Chondrocyte (in vitro differentiated cells): ENCODE measurements at regions not wholly inside any gene's neighbourhood (a gene's known extent, or its start where the extent isn't known, plus 50 kb on each side); places are given as distances from the start of the nearest gene placed in this dataset.

ENCODE experiments used
- DNase-seq: peaks from one replicate; pipeline ENCODE4 v3.0.0; 2021; ENCODE audit warnings: mixed read lengths, low spot score
- H3K27ac Mint-ChIP-seq: one replicate; pipeline ENCODE4 v1.8.0; 2021; ENCODE audit warnings: mild to moderate bottlenecking, moderate library complexity, mixed read lengths; ENCODE audit not compliant: unreplicated experiment
- H3K27me3 Mint-ChIP-seq: 2 replicates; pipeline ENCODE4 v1.8.0; 2021; ENCODE audit warnings: low read depth, mixed read lengths
- H3K36me3 Mint-ChIP-seq: 2 replicates; pipeline ENCODE4 v1.8.0; 2021; ENCODE audit warnings: low read depth, mixed read lengths
- H3K4me1 Mint-ChIP-seq: 2 replicates; pipeline ENCODE4 v1.8.0; 2021; ENCODE audit warnings: low read depth, mild to moderate bottlenecking, mixed read lengths
- H3K4me3 Mint-ChIP-seq: one replicate; pipeline ENCODE4 v1.8.0; 2021; ENCODE audit warnings: mild to moderate bottlenecking, moderate library complexity, mixed read lengths; ENCODE audit not compliant: unreplicated experiment
- H3K9me3 Mint-ChIP-seq: 2 replicates; pipeline ENCODE4 v1.8.0; 2021; ENCODE audit warnings: low read depth, mixed read lengths
- TF ChIP-seq, protein P1 (sequence below): fragments of 200-600 bp; sonication (generic); IDR thresholded peaks from 2 replicates; pipeline ENCODE4 v1.5.0; 2021; ENCODE audit warnings: antibody characterized with exemption, mild to moderate bottlenecking, moderate library complexity

DNA sequence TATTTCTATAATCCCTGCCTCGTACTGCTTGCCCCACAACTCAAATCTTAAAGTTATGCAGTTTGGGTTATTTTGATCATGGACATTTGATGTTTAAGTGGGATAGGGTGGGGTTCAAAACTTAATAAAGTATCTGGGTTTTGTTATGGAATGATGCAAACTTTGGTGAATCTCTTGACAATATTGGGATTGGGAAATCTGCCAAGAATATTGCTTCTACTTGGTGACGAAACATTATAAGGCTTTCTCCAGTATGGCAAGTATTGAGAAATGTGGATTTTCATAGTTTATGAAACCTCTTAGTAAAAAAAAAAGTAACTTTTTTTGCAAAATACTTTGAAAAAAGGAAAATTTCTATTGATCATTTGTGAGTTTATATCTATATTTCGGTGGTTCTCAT, 130.8 kb upstream of the SFRP2 start:
- Mint-ChIP-seq H3K9me3 (no peaks in the 10 kb centered on the region), H3K4me1 (peaks cover 7% of the 10 kb centered on the region), H3K27ac (no peak overlapping the region), H3K27me3 (no peaks in the 10 kb centered on the region), H3K4me3 (no peak overlapping the region), H3K36me3 (no peaks in the 10 kb centered on the region)
- no peak for DNase-seq
- TF ChIP-seq, protein P1, sequence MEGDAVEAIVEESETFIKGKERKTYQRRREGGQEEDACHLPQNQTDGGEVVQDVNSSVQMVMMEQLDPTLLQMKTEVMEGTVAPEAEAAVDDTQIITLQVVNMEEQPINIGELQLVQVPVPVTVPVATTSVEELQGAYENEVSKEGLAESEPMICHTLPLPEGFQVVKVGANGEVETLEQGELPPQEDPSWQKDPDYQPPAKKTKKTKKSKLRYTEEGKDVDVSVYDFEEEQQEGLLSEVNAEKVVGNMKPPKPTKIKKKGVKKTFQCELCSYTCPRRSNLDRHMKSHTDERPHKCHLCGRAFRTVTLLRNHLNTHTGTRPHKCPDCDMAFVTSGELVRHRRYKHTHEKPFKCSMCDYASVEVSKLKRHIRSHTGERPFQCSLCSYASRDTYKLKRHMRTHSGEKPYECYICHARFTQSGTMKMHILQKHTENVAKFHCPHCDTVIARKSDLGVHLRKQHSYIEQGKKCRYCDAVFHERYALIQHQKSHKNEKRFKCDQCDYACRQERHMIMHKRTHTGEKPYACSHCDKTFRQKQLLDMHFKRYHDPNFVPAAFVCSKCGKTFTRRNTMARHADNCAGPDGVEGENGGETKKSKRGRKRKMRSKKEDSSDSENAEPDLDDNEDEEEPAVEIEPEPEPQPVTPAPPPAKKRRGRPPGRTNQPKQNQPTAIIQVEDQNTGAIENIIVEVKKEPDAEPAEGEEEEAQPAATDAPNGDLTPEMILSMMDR, result no peak

DNA sequence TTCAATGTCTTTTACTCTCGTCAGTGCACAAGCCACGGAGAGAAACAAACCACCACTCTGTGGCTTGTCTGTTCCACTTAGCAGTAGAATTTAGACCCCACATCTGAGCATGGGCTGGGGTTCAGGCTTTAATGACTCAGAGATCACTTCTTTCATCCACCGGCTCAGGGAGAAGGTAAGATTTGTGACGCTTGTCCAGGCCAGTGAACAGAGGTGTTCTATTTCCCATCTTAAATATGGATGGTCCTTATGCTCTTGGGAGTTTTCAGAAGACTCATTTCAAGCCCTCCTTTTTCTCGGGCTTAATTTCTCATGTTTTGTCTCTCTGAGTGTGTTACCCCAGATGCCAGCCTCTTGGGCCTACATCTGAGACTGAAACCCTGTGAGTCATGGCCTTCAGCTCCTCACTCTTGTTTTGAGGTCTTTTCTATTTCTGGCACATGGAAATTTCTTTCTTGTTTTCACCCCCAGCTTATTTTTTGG, 127.4 kb upstream of the SFRP2 start:
- no peak overlapping the region for H3K4me3 Mint-ChIP-seq
- H3K27ac Mint-ChIP-seq, result peak overlapping the region; percentile 2
- no peak for DNase-seq
- H3K9me3 Mint-ChIP-seq, result no peaks in the 10 kb centered on the region
- peaks cover 3% of the 10 kb centered on the region for H3K27me3 Mint-ChIP-seq
- H3K36me3 Mint-ChIP-seq, result no peaks in the 10 kb centered on the region
- H3K4me1 Mint-ChIP-seq, result peaks cover 7% of the 10 kb centered on the region
- TF ChIP-seq, protein P1, result no peak

DNA sequence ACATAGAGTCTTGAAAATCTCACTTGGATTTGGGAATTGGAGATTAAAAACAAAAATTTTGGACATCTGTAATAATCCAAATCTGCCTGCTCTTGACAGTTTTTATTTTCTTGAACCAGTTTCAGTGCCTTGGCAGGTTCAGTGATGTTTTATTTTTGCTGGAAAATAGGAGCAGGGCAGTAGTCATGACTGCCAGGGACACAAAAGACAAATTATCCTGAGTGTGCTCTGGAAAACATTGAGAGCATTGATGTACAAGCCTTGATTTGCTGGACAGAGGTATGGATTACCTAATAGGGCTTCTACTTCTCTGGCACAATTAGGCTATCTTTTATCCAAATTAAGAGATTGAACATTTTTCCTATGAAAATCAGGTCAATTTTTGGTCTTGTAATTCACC, 123.4 kb upstream of the SFRP2 start:
- TF ChIP-seq, protein P1, result no peak
- Mint-ChIP-seq H3K27ac (no peak overlapping the region), H3K4me1 (peaks cover 7% of the 10 kb centered on the region), H3K9me3 (no peaks in the 10 kb centered on the region), H3K36me3 (no peaks in the 10 kb centered on the region), H3K4me3 (no peak overlapping the region), H3K27me3 (peaks cover 5% of the 10 kb centered on the region)
- no peak for DNase-seq

DNA sequence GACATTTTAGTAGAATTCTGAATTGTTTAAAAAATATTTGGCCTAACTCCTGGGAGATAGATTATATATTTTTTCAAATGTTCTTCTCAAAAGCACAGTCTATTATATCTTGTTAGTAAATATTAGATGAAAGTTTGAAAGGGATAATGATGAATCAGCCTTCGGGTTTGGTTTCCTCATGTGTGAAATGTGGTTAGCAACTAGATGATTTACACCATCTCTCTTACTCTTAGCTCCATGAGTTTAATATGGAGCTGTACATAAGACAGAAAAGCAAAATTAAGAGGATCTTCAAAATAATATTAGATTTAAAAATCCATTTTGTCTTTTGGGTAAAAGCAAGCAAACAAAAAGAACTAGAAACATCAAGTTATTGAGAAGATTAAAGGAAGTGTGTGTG, 120.8 kb upstream of the SFRP2 start:
- no peak overlapping the region for H3K4me3 Mint-ChIP-seq
- H3K36me3 Mint-ChIP-seq, result no peaks in the 10 kb centered on the region

DNA sequence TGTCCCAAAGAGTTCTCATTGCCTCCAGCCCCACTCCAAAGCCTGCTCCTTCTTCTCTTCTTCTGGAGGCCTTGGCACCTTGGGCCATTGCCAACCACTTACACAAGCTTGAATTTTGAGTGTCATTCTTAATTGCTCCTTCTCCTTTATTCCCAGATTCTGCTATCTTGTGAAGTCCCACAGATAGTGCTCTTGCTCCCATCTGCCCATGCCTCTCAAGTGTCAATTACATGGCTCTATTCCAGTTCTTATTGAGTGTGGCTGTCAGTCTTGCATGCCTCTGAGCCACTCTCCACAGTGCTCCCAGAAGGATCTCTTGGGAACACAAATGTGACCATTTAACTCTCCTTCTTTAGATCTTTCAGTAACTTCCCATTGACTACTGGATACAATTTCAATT, 117.3 kb upstream of the SFRP2 start:
- peaks cover 6% of the 10 kb centered on the region for H3K27me3 Mint-ChIP-seq
- H3K36me3 Mint-ChIP-seq, result no peaks in the 10 kb centered on the region
- no peak overlapping the region for H3K4me3 Mint-ChIP-seq
- TF ChIP-seq, protein P1, result no peak
- H3K9me3 Mint-ChIP-seq, result no peaks in the 10 kb centered on the region
- DNase-seq, result no peak
- H3K4me1 Mint-ChIP-seq, result no peaks in the 10 kb centered on the region
- H3K27ac Mint-ChIP-seq, result no peak overlapping the region

More for the DNA sequence above, 120.8 kb upstream of the SFRP2 start:
- Mint-ChIP-seq H3K9me3 (no peaks in the 10 kb centered on the region), H3K27me3 (peaks cover 7% of the 10 kb centered on the region), H3K27ac (no peak overlapping the region), H3K4me1 (no peaks in the 10 kb centered on the region)
- DNase-seq, result no peak
- TF ChIP-seq, protein P1, result no peak
